OCI-LY1 (cell line): ENCODE measurements at regions not wholly inside any gene's neighbourhood (a gene's known extent, or its start where the extent isn't known, plus 50 kb on each side); places are given as distances from the start of the nearest gene placed in this dataset.

ENCODE experiments used
- EZH2 ChIP-seq: fragments of 200-600 bp; sonication (generic), shearing (Covaris generic); IDR thresholded peaks from 2 replicates; pipeline ENCODE4 v1.8.0; 2017; ENCODE audit warnings: borderline replicate concordance, mixed run types, mild to moderate bottlenecking, antibody characterized with exemption, low read length, moderate library complexity, mixed read lengths
- TF ChIP-seq, protein P1 (sequence below): fragments of 200-600 bp; sonication (generic), shearing (Covaris generic); IDR thresholded peaks from 2 replicates; pipeline ENCODE4 v1.5.1; 2017; ENCODE audit warnings: mild to moderate bottlenecking, antibody characterized with exemption, low read length, moderate library complexity, mixed read lengths

DNA sequence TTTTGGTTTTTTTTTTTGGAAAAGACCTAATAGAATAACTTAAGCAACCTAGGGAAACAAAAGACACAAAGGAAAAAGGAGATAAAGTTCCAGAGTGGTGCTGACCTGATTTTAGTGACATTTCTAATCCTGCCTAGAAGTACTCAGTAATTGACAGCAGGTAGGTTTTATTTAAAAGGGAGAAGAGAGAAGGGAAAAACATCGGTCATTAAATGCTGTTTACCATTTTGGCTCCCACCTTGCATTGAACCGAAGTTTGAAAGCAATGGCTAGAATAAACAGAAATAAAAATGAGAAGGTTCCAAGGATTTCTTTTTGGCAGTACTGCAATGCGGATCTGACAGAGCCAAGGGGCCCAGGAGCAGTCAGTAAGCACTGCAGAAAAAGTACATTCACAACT lies 115.8 kb upstream of the MAOA start:
- TF ChIP-seq EZH2: no peak
- TF ChIP-seq, protein P1, sequence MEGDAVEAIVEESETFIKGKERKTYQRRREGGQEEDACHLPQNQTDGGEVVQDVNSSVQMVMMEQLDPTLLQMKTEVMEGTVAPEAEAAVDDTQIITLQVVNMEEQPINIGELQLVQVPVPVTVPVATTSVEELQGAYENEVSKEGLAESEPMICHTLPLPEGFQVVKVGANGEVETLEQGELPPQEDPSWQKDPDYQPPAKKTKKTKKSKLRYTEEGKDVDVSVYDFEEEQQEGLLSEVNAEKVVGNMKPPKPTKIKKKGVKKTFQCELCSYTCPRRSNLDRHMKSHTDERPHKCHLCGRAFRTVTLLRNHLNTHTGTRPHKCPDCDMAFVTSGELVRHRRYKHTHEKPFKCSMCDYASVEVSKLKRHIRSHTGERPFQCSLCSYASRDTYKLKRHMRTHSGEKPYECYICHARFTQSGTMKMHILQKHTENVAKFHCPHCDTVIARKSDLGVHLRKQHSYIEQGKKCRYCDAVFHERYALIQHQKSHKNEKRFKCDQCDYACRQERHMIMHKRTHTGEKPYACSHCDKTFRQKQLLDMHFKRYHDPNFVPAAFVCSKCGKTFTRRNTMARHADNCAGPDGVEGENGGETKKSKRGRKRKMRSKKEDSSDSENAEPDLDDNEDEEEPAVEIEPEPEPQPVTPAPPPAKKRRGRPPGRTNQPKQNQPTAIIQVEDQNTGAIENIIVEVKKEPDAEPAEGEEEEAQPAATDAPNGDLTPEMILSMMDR: no peak
